Loucy (cell line): ENCODE measurements at regions not wholly inside any gene's neighbourhood (a gene's known extent, or its start where the extent isn't known, plus 50 kb on each side); places are given as distances from the start of the nearest gene placed in this dataset.

Source experiments
- H2AFZ ChIP-seq: fragments of 200-600 bp; sonication (generic); 2 replicates; pipeline ENCODE4 v1.6.0; 2016; ENCODE audit warnings: antibody characterized with exemption, mild to moderate bottlenecking, low read length, moderate library complexity
- H3F3A ChIP-seq: fragments of 200-600 bp; 2 replicates; pipeline ENCODE4 v1.6.0; 2016; ENCODE audit warnings: antibody characterized with exemption, low read depth, mild to moderate bottlenecking
- H3K27me3 ChIP-seq: fragments of 200-600 bp; sonication (generic); 2 replicates; pipeline ENCODE4 v1.6.1; 2014; ENCODE audit warnings: low read length, mild to moderate bottlenecking; ENCODE audit not compliant: insufficient read depth, poor library complexity, severe bottlenecking
- H3K36me3 ChIP-seq: fragments of 200-600 bp; sonication (generic); 2 replicates; pipeline ENCODE4 v1.6.1; 2016; ENCODE audit warnings: low read length; ENCODE audit not compliant: insufficient read depth
- H3K4me1 ChIP-seq: fragments of 200-600 bp; sonication (generic); 2 replicates; pipeline ENCODE4 v1.5.1; 2014; ENCODE audit warnings: low read length, mild to moderate bottlenecking; ENCODE audit not compliant: insufficient read depth, poor library complexity, severe bottlenecking
- H3K4me2 ChIP-seq: fragments of 200-600 bp; sonication (generic); 2 replicates; pipeline ENCODE4 v1.6.0; 2014; ENCODE audit warnings: antibody characterized with exemption, low read length, low read depth, mild to moderate bottlenecking; ENCODE audit not compliant: poor library complexity, severe bottlenecking
- H3K4me3 ChIP-seq: fragments of 200-600 bp; sonication (generic); 2 replicates; pipeline ENCODE4 v1.5.1; 2014; ENCODE audit warnings: low read length, mild to moderate bottlenecking, mixed read lengths; ENCODE audit not compliant: poor library complexity, severe bottlenecking
- H3K79me2 ChIP-seq: fragments of 200-600 bp; sonication (generic); 2 replicates; pipeline ENCODE4 v1.6.1; 2014; ENCODE audit warnings: low read length; ENCODE audit not compliant: insufficient read depth
- H3K9ac ChIP-seq: fragments of 200-600 bp; sonication (generic); 2 replicates; pipeline ENCODE4 v1.6.0; 2014; ENCODE audit warnings: mild to moderate bottlenecking, low read depth, low read length, moderate library complexity; ENCODE audit not compliant: poor library complexity, severe bottlenecking
- H3K9me2 ChIP-seq: fragments of 200-600 bp; sonication (generic); replicated peaks from 2 replicates; pipeline ENCODE4 v1.6.1; 2016; ENCODE audit warnings: low read depth, low read length, mixed read lengths
- H3K9me3 ChIP-seq: fragments of 200-600 bp; sonication (generic); 2 replicates; pipeline ENCODE4 v1.6.1; 2014; ENCODE audit warnings: mild to moderate bottlenecking, antibody characterized with exemption, low read length, low read depth; ENCODE audit not compliant: insufficient read depth
- H4K20me1 ChIP-seq: fragments of 200-600 bp; sonication (generic); 2 replicates; pipeline ENCODE4 v1.6.0; 2014; ENCODE audit warnings: antibody characterized with exemption, low read length, mild to moderate bottlenecking; ENCODE audit not compliant: insufficient read depth, poor library complexity, severe bottlenecking
- CTCF ChIP-seq: fragments of 200-600 bp; sonication (generic); conservative IDR thresholded peaks from 2 replicates; pipeline ENCODE4 v1.5.1; 2014; ENCODE audit warnings: mild to moderate bottlenecking, antibody characterized with exemption, low read length
- EZH2phosphoT487 ChIP-seq: fragments of 200-600 bp; IDR thresholded peaks from 2 replicates; pipeline ENCODE4 v1.6.1; 2018; ENCODE audit warnings: antibody characterized with exemption, mild to moderate bottlenecking, moderate library complexity, borderline replicate concordance

GRCh38 chr16:87146676-87147075 lies 170.5 kb downstream of the C16orf95 start:
- TF ChIP-seq EZH2phosphoT487 (no peak), CTCF (no peak)
- H3K36me3 ChIP-seq, result no peaks in the 10 kb centered on the region
- H3K79me2 ChIP-seq, result no peaks in the 10 kb centered on the region
- no peaks in the 10 kb centered on the region for H3K4me1 ChIP-seq
- H3K9me3 ChIP-seq, result peaks cover 5% of the 10 kb centered on the region; the same call in 1 of the 2 replicates
- H3K9ac ChIP-seq, result no peak overlapping the region
- no peak overlapping the region for H2AFZ ChIP-seq
- no peak overlapping the region for H3K4me2 ChIP-seq
- no peak overlapping the region for H3K4me3 ChIP-seq
- H3K9me2 ChIP-seq, result no peaks in the 10 kb centered on the region
- H3F3A ChIP-seq, result no peaks in the 10 kb centered on the region
- no peaks in the 10 kb centered on the region for H3K27me3 ChIP-seq
- H4K20me1 ChIP-seq, result no peaks in the 10 kb centered on the region

GRCh38 chr16:87149051-87149450 lies 168.1 kb downstream of the C16orf95 start:
- no peaks in the 10 kb centered on the region for H3K4me1 ChIP-seq
- H3K9me2 ChIP-seq, result no peaks in the 10 kb centered on the region
- no peaks in the 10 kb centered on the region for H3F3A ChIP-seq
- H3K4me3 ChIP-seq, result no peak overlapping the region
- no peak for TF ChIP-seq CTCF
- TF ChIP-seq EZH2phosphoT487, result no peak
- H3K4me2 ChIP-seq, result no peak overlapping the region
- H3K79me2 ChIP-seq, result no peaks in the 10 kb centered on the region
- H2AFZ ChIP-seq, result no peak overlapping the region
- H3K9ac ChIP-seq, result no peak overlapping the region
- no peaks in the 10 kb centered on the region for H3K27me3 ChIP-seq
- no peaks in the 10 kb centered on the region for H4K20me1 ChIP-seq
- peaks cover 5% of the 10 kb centered on the region; the same call in 1 of the 2 replicates for H3K9me3 ChIP-seq
- H3K36me3 ChIP-seq, result no peaks in the 10 kb centered on the region

- Histone ChIP-seq H3K36me3 (no peaks in the 10 kb centered on the region), H3K4me3 (no peak overlapping the region), H3K4me1 (no peaks in the 10 kb centered on the region), H3K79me2 (no peaks in the 10 kb centered on the region), H3K27me3 (no peaks in the 10 kb centered on the region), H3K9me3 (peaks cover 5% of the 10 kb centered on the region; the same call in 1 of the 2 replicates), H3K4me2 (no peak overlapping the region), H3F3A (no peaks in the 10 kb centered on the region), H3K9me2 (no peaks in the 10 kb centered on the region), H2AFZ (no peak overlapping the region), H4K20me1 (no peaks in the 10 kb centered on the region), H3K9ac (no peak overlapping the region)
- TF ChIP-seq EZH2phosphoT487 (no peak), CTCF (no peak)
These were observed 166.9 kb downstream of the C16orf95 start for GRCh38 chr16:87150262-87150661.
